PC-3 (cell line): ENCODE measurements at regions not wholly inside any gene's neighbourhood (a gene's known extent, or its start where the extent isn't known, plus 50 kb on each side); places are given as distances from the start of the nearest gene placed in this dataset.

Experiments
- ATAC-seq: fragments of 200-7000 bp; cut with Tn5 transposase; 2 replicates; pipeline ENCODE4 v1.9.1; 2020; ENCODE audit warnings: mild to moderate bottlenecking, moderate library complexity
- BruUV-seq: library from RNA; stranded (reverse); fragments of 400-500 nt; replicated peaks from 2 replicates; lab custom pipeline; 2021; lab: Mats Ljungman, UMichigan
- CTCF ChIA-PET: fragments of 300-600 bp; sonication (Branson Sonifier 250); formaldehyde crosslinking; loops from one replicate; lab custom pipeline; 2022; ENCODE audit warnings: antibody characterized with exemption; lab: Charles Lee
- POLR2A ChIA-PET: fragments of 300-600 bp; sonication (Branson Sonifier 250); formaldehyde crosslinking; loops from one replicate; lab custom pipeline; 2022; ENCODE audit warnings: antibody characterized with exemption; ENCODE audit not compliant: unreplicated experiment; lab: Charles Lee
- DNase-seq: peaks from one replicate; pipeline ENCODE4 v3.0.0-alpha.2; 2015
- H2AFZ ChIP-seq: fragments of 300-600 bp; sonication (generic); 2 replicates; pipeline ENCODE4 v1.6.0; 2016; ENCODE audit warnings: antibody characterized with exemption, low read length
- H3F3A ChIP-seq: fragments of 300-600 bp; sonication (generic); one replicate; pipeline ENCODE4 v1.6.0; 2017; ENCODE audit warnings: antibody characterized with exemption, low read length, control low read depth, mild to moderate bottlenecking; ENCODE audit not compliant: unreplicated experiment
- H3K27ac ChIP-seq: fragments of 300-600 bp; sonication (generic); 2 replicates; pipeline ENCODE4 v1.5.1; 2016; ENCODE audit warnings: mild to moderate bottlenecking, low read length
- H3K27me3 ChIP-seq: fragments of 300-600 bp; sonication (generic); 2 replicates; pipeline ENCODE4 v1.6.1; 2016; ENCODE audit warnings: low read length, mixed read lengths
- H3K36me3 ChIP-seq: fragments of 300-600 bp; sonication (generic); 2 replicates; pipeline ENCODE4 v1.6.1; 2016; ENCODE audit warnings: low read depth, mixed run types, low read length, mixed read lengths
- H3K4me1 ChIP-seq: fragments of 300-600 bp; sonication (generic); 2 replicates; pipeline ENCODE4 v1.5.1; 2016; ENCODE audit warnings: low read length; ENCODE audit not compliant: insufficient read depth
- H3K4me2 ChIP-seq: fragments of 300-600 bp; sonication (generic); 2 replicates; pipeline ENCODE4 v1.6.0; 2016; ENCODE audit warnings: low read length
- H3K4me3 ChIP-seq: fragments of 300-600 bp; sonication (generic); 2 replicates; pipeline ENCODE4 v1.5.1; 2016; ENCODE audit warnings: mild to moderate bottlenecking, low read length, mixed read lengths
- H3K79me2 ChIP-seq: fragments of 300-600 bp; sonication (generic); 2 replicates; pipeline ENCODE4 v1.6.1; 2017; ENCODE audit warnings: low read length, mixed read lengths
- H3K9ac ChIP-seq: fragments of 300-600 bp; sonication (generic); 2 replicates; pipeline ENCODE4 v1.6.0; 2016; ENCODE audit warnings: mild to moderate bottlenecking, low read length
- H3K9me2 ChIP-seq: fragments of 300-600 bp; sonication (generic); replicated peaks from 2 replicates; pipeline ENCODE4 v1.6.1; 2016; ENCODE audit warnings: mixed run types, low read length, mixed read lengths
- H3K9me3 ChIP-seq: fragments of 300-600 bp; sonication (generic); 2 replicates; pipeline ENCODE4 v1.6.1; 2016; ENCODE audit warnings: low read length, mixed read lengths
- H4K20me1 ChIP-seq: fragments of 300-600 bp; sonication (generic); 2 replicates; pipeline ENCODE4 v1.6.1; 2016; ENCODE audit warnings: low read length, mixed read lengths
- CTCF ChIP-seq: fragments of 300-600 bp; sonication (generic); conservative IDR thresholded peaks from 2 replicates; pipeline ENCODE4 v1.5.1; 2017; ENCODE audit warnings: antibody characterized with exemption, low read depth, mild to moderate bottlenecking, low read length
- EZH2 ChIP-seq: fragments of 300-600 bp; sonication (generic); IDR thresholded peaks from one replicate; pipeline ENCODE4 v1.6.1; 2017; ENCODE audit warnings: antibody characterized with exemption, mild to moderate bottlenecking, low read length; ENCODE audit not compliant: unreplicated experiment
- EZH2phosphoT487 ChIP-seq: fragments of 300-600 bp; sonication (generic); IDR thresholded peaks from 2 replicates; pipeline ENCODE4 v1.6.1; 2018; ENCODE audit warnings: mild to moderate bottlenecking, antibody characterized with exemption, low read length, borderline replicate concordance
- intact Hi-C: fragments of 100-400 bp; cut with micrococcal nuclease; formaldehyde crosslinking; loops from 2 replicates; pipeline ENCODE4 v1.9.0; 2023

DNA sequence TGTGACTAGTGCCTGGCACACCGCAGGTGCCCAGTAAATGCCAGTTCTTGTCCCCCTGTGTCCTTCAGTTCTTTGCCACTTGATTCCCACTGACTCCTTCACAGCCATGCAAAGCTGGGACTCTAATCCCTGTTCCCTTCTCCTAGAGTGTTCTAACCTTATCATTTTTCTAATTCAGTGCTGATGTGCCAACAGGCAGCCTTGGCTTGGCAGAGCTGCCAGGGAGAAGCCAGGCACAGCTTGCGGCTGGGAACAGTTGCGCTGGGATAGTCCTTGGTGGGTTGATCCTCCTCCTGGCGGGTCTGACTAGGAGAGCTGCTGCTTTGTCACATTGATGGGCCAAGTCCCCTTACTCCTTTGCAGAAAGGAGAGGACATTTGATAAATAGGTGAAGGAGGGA, 654.2 kb downstream of the HS3ST4 start:
- Histone ChIP-seq H3K9ac (no peak overlapping the region), H4K20me1 (no peaks in the 10 kb centered on the region), H3K27ac (no peak overlapping the region), H3K4me2 (no peak overlapping the region), H2AFZ (no peak overlapping the region), H3F3A (no peaks in the 10 kb centered on the region), H3K4me1 (no peaks in the 10 kb centered on the region), H3K27me3 (no peaks in the 10 kb centered on the region), H3K9me3 (no peaks in the 10 kb centered on the region), H3K79me2 (no peaks in the 10 kb centered on the region), H3K4me3 (no peak overlapping the region), H3K36me3 (no peaks in the 10 kb centered on the region), H3K9me2 (no peaks in the 10 kb centered on the region)
- no peak for TF ChIP-seq EZH2phosphoT487
- TF ChIP-seq CTCF: no peak
- TF ChIP-seq EZH2: no peak
- BruUV-seq: no TSS peak
- no peak for ATAC-seq
- intact Hi-C loops: no loop called here
- no peak for DNase-seq
- ChIA-PET CTCF (interaction anchor here (0.5 kb wide), 1 partner anchor 764 kb away, joined by 10 read pairs; no protein-coding TSS in a partner anchor), POLR2A (no interaction called here)

DNA sequence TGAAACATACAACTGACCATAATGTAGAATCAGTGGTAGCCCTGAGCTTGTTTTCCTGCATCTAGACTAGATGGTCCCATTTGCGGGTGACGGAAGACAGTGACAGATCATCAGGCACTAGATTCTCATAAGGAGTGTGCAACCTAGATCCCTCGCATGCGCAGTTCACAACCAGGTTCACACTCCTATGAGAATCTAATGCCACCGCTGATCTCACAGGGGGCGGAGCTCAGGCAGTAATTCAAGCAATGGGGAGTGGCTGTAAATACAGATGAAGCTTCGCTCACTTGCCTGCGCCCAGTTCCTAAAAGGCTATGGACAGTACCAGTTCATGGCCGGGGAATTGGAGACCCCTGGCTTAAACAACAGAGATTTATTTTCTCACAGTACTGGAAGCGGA, 656.3 kb downstream of the HS3ST4 start:
- no TSS peak for BruUV-seq
- DNase-seq (no peak), ATAC-seq (no peak)
- Histone ChIP-seq H3K27ac (no peak overlapping the region), H3K9ac (no peak overlapping the region), H3K9me2 (no peaks in the 10 kb centered on the region), H3K4me1 (no peaks in the 10 kb centered on the region), H3K27me3 (no peaks in the 10 kb centered on the region), H3K9me3 (no peaks in the 10 kb centered on the region), H3K79me2 (no peaks in the 10 kb centered on the region), H3K4me2 (no peak overlapping the region), H3K36me3 (no peaks in the 10 kb centered on the region), H3F3A (no peaks in the 10 kb centered on the region), H3K4me3 (no peak overlapping the region), H4K20me1 (no peaks in the 10 kb centered on the region), H2AFZ (no peak overlapping the region)
- TF ChIP-seq CTCF: no peak
- TF ChIP-seq EZH2phosphoT487: no peak
- TF ChIP-seq EZH2: no peak
- POLR2A ChIA-PET: no interaction called here
- intact Hi-C loops: no loop called here
- CTCF ChIA-PET: no interaction called here

DNA sequence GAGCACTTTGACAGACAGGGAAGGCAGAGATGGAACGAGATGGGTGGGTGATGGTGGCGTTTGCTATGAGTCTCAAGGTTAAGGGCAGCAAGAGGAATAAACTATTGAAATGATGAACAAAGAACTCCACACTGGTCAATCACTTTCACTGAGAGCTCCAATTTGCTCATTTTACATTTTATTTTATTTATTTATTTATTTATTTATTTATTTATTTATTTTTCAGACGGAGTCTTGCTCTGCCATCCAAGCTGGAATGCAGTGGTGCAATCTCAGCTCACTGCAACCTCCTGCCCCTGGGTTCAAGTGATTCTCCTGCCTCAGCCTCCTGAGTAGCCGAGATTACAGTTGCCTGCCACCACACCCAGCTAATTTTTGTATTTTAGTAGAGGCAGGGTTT, 669.1 kb downstream of the HS3ST4 start:
- intact Hi-C loops: no loop called here
- Histone ChIP-seq H3K4me2 (no peak overlapping the region), H3K36me3 (no peaks in the 10 kb centered on the region), H3K4me1 (no peaks in the 10 kb centered on the region), H3K9ac (no peak overlapping the region), H3K27ac (no peak overlapping the region), H3K27me3 (no peaks in the 10 kb centered on the region), H3K4me3 (no peak overlapping the region), H3K79me2 (no peaks in the 10 kb centered on the region), H3K9me2 (no peaks in the 10 kb centered on the region), H3K9me3 (no peaks in the 10 kb centered on the region), H3F3A (no peaks in the 10 kb centered on the region), H4K20me1 (no peaks in the 10 kb centered on the region), H2AFZ (no peak overlapping the region)
- no peak for DNase-seq
- ChIA-PET POLR2A (no interaction called here), CTCF (no interaction called here)
- no peak for TF ChIP-seq EZH2
- no peak for TF ChIP-seq EZH2phosphoT487
- TF ChIP-seq CTCF: no peak
- BruUV-seq: no TSS peak
- no peak for ATAC-seq
